Kidney glomerular epithelial cell (primary cell): ENCODE measurements at regions not wholly inside any gene's neighbourhood (a gene's known extent, or its start where the extent isn't known, plus 50 kb on each side); places are given as distances from the start of the nearest gene placed in this dataset.
"Not testable (repeated sequence)": the region's sequence is repeated elsewhere in the genome, so short reads cannot be mapped to it uniquely, and the experiment has no call there.

ENCODE experiments used
- DNase-seq: peaks from one replicate; lab custom pipeline; 2025; lab: John Stamatoyannopoulos, UW

DNA sequence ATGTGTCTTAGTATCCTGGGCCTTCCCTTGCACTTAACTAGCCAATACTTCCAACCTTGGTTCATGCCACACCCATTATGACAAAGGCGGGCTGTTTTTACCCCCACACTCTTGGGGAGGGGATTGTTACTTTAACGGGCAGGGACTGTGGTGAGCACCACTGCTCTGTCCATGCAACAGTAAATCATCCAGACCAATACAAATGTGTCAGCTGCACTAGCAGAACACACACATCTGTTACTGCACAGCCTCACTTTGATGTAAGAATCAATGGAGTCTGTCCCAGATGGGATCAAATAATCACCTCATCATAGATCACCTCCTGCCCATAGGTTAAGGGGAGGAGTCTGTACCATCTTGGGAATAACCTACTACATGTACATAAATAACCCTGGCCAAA lies 58.1 kb downstream of the NPAP1 start:
- DNase-seq: no peak

DNA sequence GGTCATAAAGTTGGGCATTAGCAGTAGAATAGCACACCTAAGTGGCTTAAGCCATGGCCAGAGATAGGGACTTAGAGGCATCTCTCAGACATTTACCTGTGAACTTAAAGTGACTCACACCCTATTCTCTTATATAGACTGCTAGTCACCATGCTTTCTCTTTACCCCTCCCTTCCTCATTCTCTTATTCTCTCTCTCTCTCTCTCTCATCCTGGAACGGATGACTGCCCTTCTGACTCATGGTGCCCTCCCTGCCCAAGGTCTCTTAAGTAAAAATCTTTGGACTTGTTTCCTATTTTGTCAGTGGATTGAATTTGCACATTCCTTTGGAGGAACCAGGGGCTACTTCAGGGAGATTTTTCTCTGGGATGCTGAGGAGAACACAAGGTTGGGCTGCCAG lies 58.8 kb downstream of the NPAP1 start:
- DNase-seq: no peak

DNA sequence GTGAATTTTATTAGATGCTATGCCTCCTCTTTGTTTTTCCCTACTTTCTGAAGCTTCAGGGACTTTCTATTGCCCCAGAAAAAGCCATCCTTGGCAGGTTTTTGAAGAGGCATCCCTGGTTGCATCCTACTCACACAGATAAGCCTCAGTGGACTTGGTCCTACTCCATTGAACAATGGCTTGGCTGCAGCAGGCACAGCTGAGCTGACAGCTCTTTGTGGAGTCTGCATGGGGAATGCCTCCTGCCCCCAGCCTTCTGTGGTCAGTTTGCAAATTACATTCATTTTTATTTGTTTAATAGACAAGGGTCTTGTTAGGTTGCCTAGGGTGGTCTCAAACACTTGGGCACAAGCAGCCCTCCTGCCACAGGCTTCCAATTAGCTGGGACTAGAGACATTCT lies 69.7 kb downstream of the NPAP1 start:
- no peak for DNase-seq

DNA sequence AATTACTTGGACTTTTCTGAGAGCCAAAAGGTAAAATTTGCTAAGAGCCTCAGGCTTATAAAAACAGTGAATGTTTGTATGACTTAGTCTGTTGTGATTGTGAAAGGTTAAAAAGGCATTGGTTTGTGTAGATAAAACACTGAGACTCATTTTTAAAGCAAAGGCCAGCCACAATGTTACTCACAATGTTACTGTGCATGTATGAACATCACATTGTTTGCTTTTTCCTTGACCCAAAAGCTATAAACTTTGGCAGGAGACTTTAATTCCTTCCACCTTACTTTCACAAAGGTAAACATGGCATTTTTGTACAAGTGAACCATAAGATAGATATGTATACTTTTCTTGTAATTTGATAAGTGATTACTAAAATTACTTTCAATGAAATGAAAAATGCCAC lies 70.5 kb downstream of the NPAP1 start:
- DNase-seq: no peak

DNA sequence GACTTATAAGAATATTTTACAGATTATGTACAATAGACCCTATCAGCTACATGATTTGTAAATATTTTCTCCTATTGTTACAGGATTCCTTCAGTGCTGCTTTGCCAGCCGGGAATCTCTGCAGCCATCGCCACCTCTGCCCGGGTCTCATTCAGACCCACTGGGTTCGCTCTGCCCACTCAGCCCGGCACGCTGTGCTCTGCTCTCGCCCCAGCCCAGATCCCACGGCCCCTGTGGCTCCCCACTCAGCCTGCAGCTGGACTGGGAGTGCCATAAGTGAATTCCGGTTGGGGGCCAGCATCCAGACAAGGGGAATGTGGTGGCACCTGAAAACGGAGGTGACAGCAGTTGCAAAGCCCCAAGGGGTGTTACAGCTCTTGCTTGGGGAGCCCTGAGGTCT lies 71.8 kb downstream of the NPAP1 start:
- DNase-seq: no peak

DNA sequence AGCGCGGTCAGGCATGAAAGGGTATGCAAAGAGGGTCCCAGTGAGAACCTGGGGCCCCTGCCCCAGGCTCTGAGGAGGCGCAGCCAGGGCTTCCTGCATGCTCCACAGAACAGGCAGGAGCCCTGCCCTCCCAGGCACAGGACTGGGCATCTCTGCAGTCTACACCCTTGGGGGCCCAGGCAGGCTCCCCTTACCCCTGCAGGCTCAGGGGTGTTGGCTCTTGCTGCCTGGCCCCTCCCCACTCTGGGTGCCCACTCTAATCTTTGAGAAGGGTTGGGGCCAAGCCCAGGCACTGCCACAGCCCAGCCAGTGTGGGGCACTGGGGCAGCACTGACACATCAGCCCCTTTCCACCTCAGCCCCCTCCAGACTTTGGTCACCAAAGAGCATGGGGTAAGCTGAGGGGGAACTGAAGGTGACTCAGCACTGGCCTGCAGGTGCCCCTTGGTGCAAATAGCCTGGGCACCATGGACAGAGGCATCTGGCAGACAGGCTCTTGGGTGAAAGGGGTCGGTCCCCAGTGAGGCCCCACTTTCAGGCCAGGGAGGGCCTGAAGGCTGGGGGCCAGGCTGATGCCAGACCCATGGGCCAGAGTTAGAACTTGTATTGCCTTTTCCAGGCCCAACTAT lies 73.4 kb downstream of the NPAP1 start:
- DNase-seq: no peak

DNA sequence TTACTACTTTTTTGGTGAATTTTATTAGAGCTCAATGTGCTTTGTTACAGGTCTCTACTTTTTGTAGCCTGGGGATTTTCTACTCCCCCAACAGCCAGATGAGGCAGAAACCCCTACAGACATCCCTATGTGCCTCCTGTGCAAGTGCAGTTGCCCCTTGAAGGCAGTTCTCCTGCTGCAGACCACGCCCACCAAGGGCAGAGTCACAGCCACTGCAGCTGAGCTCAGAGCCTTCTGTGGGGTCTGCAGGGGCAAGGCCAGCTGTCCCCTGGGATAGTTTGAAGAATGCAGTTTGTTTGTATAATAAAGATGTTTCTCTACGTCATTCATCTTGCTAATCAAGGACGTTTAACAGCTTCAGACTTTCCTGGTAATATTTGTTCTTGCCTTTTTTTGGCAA lies 76.8 kb downstream of the NPAP1 start:
- DNase-seq: no peak

DNA sequence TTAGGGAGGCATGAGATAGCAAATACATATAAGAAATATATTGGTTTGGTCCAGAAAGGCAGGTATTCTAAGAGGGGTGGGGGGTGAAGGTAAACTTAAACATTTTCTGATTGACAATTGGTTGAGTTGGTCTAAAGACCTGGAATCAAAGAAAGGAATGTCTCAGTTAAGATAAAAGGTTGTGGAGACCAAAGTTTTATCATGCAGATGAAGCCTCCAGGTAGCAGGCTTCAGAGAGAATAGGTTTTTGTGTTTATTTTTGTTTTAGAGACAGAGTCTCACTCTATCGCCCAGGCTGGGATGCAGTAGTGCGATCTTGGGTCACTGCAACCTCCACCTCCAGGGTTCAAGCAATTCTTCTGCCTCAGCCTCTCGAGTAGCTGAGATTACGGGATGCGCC lies 80.5 kb downstream of the NPAP1 start:
- no peak for DNase-seq

DNA sequence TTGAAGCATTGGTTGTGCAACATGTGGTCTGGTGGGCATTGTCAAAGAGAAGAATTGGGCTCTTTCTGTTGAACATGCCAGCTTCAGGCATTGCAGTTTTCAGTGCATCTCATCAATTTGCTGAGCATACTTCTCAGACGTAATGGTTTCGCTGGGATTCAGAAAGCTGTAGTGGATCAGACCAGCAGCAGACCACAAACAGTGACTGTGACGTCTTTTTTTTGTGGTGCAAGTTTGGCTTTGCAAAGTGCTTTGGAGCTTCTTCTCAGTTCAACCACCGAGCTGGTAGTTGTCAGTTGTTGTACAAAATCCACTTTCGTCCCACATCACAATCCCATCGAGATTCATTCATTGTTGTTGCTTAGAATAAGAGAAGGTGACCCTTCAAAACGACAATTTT lies 84.5 kb downstream of the NPAP1 start:
- DNase-seq: no peak

DNA sequence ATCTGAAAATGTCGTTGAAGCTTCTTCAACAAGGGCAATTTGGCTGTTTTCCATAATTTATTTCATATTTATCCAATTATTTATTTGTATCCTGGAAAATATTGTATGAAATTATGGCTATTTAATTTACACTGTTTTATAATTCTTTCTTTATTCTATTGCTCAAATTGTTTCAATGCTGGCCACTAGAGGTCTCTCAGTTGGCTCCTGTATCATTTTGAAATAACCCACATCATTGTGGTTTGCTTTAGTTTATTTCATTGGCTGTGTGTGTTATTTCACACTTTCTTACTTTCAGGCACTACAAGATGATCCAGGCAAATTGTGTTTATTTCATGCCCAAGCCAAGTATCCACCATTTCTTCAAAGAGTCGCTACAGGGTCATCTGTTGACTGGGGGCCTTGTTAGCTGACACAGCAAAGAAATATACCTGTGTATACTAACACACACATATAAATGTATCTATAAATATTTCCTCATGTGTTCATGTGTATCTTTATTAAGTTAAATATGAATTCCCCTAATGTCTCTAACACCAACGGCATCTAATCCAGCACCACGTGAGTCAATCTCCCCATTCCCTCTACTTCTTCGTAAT lies 86.2 kb downstream of the NPAP1 start:
- peak; percentile 34 for DNase-seq

DNA sequence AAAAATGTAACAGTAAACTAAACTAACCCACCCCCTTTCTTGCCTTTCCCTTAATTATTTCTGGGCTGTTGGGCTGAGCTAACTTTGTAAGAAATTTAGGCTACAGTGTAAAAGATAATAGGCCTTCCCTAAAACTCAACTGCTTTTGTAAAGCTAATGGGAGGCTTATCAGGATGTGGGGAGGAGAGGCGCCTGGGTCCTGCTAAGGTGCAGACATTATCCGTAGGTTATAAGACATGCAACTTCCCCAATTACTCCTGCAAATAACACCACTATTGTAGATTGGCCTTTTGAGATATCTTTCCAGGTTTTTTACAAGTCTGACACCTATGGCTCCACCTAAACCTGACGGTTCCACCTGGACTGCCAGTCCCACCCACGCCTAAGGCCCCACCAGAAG lies 88.3 kb downstream of the NPAP1 start:
- DNase-seq: no peak

DNA sequence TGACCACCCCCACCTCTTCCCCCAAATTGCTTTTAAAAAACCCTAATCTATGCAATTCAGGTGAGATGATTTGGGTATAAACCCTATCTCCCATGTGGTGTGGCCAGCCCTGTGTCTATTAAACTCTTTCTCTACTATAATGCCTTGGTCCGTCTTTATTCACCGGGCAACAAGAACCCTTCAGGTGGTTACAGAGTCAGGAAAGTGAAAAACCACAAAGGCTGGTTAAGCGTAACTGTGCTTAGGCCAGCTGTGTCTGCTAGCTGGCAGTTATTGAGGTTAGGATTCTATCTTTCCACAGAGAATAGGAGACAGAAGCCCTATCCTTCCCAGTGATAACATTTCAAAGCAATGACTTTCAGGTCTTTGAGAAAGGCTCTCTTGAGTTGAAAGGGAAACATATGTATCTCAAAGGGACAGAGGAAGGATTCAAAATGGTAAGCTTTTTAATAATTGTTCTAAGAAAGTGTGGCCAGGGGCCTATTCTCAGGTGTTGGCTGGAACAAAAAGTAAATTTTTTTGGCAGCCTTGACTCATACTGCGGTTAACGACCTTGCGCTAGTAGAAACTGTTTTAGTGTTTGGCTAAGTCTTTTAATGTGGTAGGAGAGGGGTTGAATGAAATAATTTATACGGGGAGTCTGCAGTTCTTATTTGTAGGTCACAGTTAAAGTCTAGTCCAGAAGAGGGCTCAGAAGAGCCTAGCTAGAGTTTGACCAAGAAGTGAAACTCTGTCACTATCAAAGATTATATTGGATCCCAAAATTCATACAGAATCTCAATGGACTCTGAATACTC lies 89.0 kb downstream of the NPAP1 start:
- no peak for DNase-seq

DNA sequence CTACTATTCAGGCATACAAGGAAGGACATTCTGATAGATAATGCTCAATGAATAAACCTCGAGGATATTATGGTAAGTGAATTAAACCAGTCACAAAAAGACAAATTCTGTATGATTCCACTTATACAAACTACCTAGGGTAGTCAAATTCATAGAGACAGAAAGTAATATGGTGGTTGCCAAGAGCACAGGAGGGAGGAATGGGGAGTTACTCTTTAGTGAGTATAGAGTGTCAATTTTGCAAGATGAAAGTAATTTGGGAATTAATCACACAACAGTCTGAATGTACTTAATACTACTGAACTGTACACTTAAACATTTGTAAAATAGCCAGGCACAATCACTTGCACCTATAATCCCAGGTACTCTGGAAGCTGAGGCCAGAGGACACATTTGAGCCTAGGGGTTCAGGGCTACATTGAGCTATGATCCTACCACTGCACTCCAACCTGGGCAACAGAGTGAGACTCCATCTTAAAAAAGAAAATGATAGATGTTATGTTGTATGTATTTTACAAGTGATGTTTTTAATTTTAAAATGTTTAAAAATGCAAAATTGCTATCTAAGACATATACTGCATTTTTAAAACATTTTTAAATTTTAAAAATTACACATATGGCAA lies 91.0 kb downstream of the NPAP1 start:
- DNase-seq: no peak

DNA sequence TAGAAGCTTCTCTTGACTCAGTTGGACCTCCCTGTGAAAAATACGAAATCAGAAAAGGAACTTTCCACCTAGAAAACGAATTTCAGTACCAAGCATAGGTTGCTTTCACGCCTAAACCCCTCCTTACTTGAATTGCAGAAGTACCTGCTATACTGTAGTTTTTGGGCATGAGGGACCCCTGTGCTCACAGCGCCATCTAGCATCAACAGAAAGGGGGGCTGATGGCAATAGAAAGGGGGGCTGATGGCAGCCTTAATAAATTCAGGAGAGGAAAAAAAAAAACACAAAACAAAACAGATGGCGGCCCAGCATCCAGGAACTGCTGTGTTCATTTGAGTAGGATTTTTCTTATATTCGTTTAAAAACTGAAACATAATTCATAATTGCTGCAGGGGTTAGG lies 96.7 kb downstream of the NPAP1 start:
- DNase-seq: no peak

DNA sequence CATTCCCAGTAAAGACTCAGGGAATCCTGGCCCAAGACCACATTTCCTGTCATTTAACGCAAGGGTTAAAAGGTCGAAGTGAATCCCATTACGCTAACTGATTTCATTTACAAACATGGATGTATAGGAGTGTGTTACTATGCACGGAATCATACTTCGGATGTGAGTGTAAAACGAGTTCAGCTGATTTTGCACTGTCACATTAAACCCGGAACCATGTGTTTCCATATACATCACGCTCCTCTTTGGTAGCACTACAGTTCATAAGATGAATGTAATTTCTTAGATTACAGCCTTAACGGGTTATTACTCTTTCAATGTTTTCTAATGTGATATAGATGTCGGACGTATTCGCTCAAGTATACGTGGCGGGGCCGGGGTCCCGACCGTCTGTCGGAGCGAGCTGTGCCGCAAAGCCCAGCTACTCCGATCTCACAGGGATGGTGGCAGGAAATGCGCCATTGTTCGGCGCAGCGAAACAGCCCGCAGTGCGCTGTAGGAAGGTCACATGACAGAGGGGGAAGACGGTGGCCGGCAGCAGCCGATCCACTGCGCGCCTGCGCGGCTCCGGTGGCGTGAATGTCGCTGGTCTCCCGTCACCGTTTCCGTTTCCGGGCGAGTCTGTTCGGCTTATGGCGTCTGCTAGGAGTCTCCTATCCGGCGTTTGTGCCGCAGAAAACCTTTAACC lies 97.3 kb downstream of the NPAP1 start:
- DNase-seq: peak; percentile 48

DNA sequence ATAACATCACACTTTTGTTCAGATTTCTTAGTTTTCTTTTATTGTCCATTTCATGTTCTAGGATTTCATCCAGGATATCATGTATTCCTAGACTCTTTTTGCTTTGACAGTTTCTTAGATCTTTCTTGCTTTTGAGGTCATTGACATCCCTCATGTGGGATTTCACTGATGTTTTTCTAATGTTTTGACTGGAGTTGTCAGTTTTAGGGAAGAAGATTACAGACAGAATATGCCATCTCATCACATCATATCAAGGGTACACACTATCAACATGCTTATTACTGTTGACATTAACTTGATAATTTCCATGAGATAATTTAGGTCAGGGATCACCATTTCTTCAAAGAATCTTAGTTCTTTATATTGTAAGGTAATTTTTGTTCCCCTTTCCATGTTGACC lies 101.7 kb downstream of the NPAP1 start:
- DNase-seq: no peak

DNA sequence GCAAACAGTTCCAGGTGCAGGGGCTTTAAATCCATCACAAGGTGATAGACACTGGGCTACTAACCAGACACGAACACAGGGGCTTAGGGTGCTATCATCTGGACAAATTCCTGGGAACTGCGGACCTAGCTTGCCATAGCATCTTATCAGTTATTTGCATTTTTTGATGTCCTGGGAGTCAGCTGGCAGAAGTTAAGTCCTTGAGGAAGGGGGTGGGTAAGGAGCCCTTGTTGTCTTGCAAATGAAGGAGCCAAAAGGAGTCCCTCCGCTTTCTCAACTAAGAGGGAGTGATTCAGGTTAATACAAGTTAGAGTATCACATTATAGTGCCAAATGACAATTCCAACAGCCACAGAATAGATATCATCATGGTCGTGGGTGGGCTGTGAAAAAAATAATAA lies 108.9 kb downstream of the NPAP1 start:
- no peak for DNase-seq

DNA sequence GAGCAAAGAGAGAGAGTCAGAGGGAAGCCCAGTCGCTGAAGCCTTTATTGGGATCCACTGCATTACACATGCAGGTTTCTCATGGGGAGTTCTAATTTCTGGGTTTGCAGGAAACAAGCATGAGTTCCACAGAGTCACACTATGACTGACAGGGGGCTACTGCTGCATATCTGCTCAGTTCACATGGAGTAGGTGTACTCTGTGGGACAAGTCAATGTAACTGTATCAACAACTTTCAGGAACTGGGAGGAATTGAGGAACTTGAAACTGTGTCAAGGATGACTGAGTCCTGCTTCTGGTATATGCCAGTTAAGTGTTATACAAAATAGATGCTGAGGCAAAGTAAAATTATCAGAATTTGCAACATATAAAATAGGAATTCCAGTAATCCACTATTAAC lies 110.8 kb downstream of the NPAP1 start:
- DNase-seq: no peak

DNA sequence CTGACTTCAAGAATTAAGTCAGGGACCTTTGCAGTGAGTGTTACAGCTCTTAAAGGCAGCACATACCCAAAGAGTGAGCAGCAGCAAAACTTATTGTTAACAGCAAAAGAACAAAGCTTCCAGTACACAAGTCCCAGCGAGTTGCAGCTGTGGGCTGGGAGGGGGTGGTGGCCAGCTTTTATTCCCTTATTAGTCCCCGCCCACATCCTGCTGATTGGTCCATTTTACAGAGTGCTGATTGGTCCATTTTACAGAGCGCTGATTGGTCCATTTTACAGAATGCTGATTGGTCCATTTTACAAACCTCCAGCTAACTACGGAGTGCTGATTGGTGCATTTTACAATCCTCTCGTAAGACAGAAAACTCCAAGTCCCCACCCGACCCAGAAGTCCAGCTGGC lies 127.0 kb downstream of the NPAP1 start:
- not testable (repeated sequence) for DNase-seq

DNA sequence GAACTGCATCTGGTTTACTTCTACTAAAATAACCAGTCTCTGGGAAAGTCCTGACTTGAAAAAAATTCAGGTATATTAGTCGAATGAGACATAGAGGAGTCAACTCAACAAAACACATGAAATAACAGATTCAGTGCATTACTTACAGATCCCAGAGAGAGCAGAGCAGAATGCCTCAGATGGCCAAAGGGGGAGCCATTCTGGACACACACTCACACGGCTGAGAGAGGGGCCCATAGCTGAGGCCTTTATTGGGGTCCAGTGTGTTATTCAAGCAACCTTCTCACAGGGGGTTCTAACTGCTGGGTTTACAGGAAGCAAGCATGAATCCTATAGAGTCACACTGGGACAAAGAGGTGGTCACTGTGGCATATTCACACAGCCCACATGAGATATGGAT lies 135.1 kb upstream of the SNRPN start:
- DNase-seq: no peak

DNA sequence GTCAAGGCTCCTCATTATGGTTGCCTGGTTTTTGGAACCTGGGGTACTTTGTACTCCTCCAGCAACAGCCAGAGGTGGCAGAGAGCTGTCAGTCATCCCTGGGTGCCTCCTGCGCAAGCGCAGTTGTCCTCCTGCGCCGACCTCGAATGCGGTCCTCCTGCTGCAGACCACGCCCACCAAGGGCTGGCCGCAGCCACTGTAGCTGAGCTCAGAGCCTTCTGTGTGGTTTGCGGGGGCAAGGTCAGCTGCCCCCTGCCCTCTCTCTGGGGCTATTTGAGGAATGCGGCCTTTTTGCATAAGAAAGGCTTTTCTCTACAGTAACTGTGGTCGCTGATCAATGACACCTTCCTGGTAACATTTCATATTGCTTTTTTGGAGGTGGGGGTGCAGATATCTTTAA lies 131.3 kb upstream of the SNRPN start:
- no peak for DNase-seq

DNA sequence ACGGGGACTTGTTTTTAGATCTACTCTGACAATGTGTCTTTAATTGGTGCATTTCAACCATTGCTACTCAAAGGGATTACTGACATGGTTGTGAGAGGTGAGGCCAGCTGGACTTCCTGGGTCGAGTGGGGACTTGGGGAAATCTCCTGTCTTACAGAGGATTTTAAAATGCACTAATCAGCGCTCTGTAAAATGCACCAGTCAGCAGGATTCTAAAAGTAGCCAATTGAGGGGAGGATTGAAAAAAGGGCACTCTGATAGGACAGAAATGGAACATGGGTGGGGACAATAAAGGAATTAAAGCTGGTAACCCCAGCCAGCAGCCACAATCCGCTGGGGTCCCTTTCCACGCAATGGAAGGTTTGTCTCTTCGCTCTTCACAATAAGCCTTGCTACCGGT lies 122.5 kb upstream of the SNRPN start:
- no peak for DNase-seq

DNA sequence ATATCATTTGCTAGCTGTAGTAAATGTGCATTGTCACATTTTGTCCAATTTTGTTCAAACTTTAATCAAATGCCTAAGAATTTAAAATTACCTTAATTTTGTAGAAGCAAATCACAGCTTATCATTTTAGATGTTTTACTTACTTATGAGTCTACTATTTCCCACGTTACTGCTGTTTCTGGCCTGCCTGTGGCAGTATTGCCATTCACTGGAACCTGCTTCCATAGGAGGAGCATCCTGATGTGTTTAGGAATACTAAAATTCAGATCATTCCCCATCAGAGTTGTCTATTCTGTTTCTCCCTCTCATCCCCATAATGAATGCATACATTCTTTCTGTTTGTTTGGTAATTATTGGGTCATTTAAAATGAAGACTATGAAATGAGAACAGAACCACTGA lies 119.5 kb upstream of the SNRPN start:
- no peak for DNase-seq
